Stimulated activated CD8-positive, alpha-beta memory T cell treated with anti-CD3 and anti-CD28 coated beads, Interleukin-4, amount 100 ng/mL, for 4 hours (primary cell): ENCODE measurements at regions not wholly inside any gene's neighbourhood (a gene's known extent, or its start where the extent isn't known, plus 50 kb on each side); places are given as distances from the start of the nearest gene placed in this dataset.
"Not testable (repeated sequence)": the region's sequence is repeated elsewhere in the genome, so short reads cannot be mapped to it uniquely, and the experiment has no call there.

Experiments
- DNase-seq, 2 donors: peaks; one replicate each; pipeline ENCODE4 v3.0.0-alpha.2; 2020; ENCODE audit warnings: low read depth in 2 of 2, low spot score in 1 of 2

- not testable (repeated sequence) for DNase-seq
These were observed 70.8 kb downstream of the TBC1D26 start for GRCh38 chr17:15802917-15803316.

GRCh38 chr17:15806825-15807224, 74.7 kb downstream of the TBC1D26 start:
- DNase-seq = not testable (repeated sequence)

- not testable (repeated sequence) for DNase-seq
These were observed 81.3 kb downstream of the TBC1D26 start for GRCh38 chr17:15813388-15813787.

GRCh38 chr17:15814003-15814402, 81.9 kb downstream of the TBC1D26 start:
- DNase-seq = not testable (repeated sequence)

- DNase-seq = not testable (repeated sequence)
These were observed 85.8 kb downstream of the TBC1D26 start for GRCh38 chr17:15817861-15818260.

- not testable (repeated sequence) for DNase-seq
These were observed 90.2 kb downstream of the TBC1D26 start for GRCh38 chr17:15822280-15822679.

- peak; percentile 37 to 46 for DNase-seq
These were observed 96.7 kb downstream of the TBC1D26 start for GRCh38 chr17:15828727-15829314.

GRCh38 chr17:15830221-15830620, 98.1 kb downstream of the TBC1D26 start:
- not testable (repeated sequence) for DNase-seq

GRCh38 chr17:15831182-15831581, 99.1 kb downstream of the TBC1D26 start:
- not testable (repeated sequence) for DNase-seq

- DNase-seq = not testable (repeated sequence)
These were observed 100.9 kb downstream of the TBC1D26 start for GRCh38 chr17:15832921-15833480.

GRCh38 chr17:15833890-15834289, 101.8 kb downstream of the TBC1D26 start:
- not testable (repeated sequence) for DNase-seq

GRCh38 chr17:15835481-15835880, 103.4 kb downstream of the TBC1D26 start:
- not testable (repeated sequence) for DNase-seq

- not testable (repeated sequence) for DNase-seq
These were observed 104.3 kb downstream of the TBC1D26 start for GRCh38 chr17:15836249-15836982.

- not testable (repeated sequence) for DNase-seq
These were observed 104.9 kb downstream of the TBC1D26 start for GRCh38 chr17:15836991-15837390.

- not testable (repeated sequence) for DNase-seq
These were observed 97.3 kb upstream of the ADORA2B start for GRCh38 chr17:15847447-15848229.

GRCh38 chr17:15849054-15849453, 95.9 kb upstream of the ADORA2B start:
- DNase-seq = peak; percentile 15 to 27

GRCh38 chr17:15850071-15850470, 94.9 kb upstream of the ADORA2B start:
- DNase-seq = not testable (repeated sequence)

- DNase-seq = not testable (repeated sequence)
These were observed 94.2 kb upstream of the ADORA2B start for GRCh38 chr17:15850687-15851086.

- DNase-seq = not testable (repeated sequence)
These were observed 92.1 kb upstream of the ADORA2B start for GRCh38 chr17:15852863-15853262.

GRCh38 chr17:15856191-15856590, 88.7 kb upstream of the ADORA2B start:
- DNase-seq = not testable (repeated sequence)

GRCh38 chr17:15856745-15857144, 88.2 kb upstream of the ADORA2B start:
- DNase-seq = not testable (repeated sequence)
